ENCODE measurements at regions not wholly inside any gene's neighbourhood (a gene's known extent, or its start where the extent isn't known, plus 50 kb on each side); places are given as distances from the start of the nearest gene placed in this dataset.
"Not testable (repeated sequence)": the region's sequence is repeated elsewhere in the genome, so short reads cannot be mapped to it uniquely, and the experiment has no call there.

DNA sequence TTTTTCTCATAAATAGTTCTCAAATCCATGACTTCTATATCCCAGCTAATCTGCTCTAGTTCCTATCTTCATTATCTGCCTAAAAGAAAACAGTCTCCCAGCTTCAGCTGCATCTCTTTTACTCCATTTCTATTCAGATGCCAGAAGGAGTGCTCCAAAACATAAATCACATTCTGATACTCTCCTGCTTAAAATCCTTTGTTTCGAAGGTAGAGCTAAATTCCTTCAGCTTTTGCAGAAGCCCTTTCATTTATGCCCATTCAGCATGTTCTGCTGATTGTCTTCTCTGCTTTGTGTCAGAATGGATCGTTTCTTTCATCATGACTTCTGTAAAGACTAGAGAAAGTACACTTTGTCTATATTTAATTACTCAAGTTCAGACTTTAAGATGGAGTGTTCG is 440.1 kb upstream of the SMIM31 start:
- no peak for DNase-seq (ENCODE audit: low read depth)

DNA sequence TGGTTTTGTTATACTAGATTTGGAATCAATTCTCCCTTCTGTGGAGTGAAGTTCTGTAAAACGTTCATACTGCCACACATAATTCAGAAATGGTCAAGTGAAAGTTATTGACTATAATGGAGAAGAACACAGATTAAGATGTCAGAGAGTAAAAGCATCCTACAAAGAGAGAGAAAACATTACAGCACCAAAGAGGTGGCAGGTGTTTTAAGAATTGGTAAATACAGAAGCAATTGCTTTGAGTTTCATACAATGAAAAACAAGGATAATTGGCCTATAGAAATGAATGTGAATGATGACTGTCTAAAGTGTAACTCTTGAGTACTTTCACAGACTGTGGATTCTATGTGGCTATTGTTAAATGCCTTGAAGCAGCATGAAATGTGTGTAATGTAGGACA is 435.6 kb upstream of the SMIM31 start:
- DNase-seq (ENCODE audit: low read depth): no peak

DNA sequence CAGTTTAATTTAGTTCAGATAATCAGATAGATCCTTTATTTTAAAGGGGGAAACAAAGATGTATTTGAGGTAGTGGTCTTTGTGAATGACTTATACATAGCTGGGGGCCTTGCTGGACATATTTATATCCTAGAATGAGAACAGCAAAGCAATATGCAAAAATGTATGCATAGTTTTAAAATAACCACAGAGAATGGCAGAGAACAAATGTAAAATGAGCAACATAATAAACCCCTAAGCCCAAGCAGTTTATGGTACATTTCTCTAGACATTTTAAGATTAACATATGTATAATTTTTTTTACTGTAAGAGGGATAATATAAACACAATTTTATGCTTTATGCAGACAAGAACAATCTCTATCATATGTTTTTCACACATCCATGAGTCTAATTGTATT is 434.2 kb upstream of the SMIM31 start:
- DNase-seq (ENCODE audit: low read depth): no peak

DNA sequence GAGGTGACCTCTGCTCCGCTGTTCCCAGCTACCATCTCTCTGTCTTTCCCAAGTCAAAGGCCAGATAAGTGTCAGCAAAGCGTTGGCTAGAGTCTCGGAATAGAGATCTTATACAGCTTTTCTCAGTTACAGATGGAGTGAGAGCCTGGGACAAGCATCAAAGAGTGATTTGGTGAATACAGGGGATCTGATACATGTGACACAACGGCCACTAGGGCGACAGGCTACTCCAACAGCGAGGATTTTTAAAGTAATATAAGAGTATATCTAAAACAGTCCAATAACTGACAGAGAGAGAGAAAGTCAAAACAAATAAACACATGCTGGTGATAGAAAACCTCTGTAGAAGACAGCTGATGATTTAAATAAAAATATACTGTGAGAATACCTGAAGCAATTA is 433.1 kb upstream of the SMIM31 start:
- DNase-seq (ENCODE audit: low read depth): no peak

DNA sequence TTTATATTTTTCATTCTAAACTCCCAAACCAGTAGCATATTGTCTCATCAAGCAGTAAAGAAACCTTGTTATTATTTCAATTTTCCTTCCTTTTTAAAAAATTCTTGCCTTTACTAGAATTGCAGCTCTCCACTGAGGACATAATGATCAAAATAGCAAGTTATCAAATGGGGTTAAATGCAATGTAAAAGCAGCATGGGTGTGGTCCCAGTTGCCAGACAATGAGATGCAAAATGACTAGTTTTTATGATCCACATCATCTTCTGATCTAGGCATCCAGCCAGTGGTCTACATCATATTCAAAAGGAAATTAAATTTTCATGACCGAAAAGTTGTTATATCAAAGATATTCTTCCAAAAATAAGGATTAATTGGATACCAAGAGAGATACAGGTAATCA is 427.9 kb upstream of the SMIM31 start:
- DNase-seq (ENCODE audit: low read depth): no peak

DNA sequence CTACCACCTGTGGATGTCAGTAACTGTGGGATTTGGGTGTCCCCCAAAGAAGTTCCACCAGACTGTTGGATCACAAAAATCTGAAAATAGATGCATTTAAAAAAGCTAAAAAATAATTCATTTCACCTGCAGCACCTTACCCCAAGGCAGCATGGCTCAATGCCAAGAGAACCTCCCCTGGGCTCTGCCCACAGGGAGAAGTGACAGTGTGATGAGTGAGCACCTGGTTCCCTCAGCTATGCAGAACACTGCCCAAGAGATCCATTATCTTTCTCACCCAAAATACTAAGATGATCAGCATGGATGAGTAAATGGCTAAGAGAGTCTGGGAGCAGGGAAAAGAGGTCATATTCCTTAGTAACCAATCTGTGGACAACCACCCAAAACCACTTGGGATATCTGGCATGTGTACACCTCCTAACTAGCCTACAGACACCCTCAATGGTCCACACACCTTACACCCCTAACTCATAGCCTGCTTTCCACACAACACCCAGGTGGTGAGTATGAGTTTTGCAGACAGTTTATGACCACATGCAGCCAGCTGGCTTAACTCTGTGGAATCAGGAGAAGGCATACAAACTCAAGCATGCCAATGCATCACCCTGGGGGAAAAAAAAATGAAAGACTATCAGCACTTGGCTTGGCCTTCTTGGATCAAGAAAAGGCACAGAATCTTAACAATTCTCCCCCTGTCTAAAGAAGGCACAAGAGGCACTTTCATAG is 416.5 kb upstream of the SMIM31 start:
- no peak for DNase-seq (ENCODE audit: low read depth)

DNA sequence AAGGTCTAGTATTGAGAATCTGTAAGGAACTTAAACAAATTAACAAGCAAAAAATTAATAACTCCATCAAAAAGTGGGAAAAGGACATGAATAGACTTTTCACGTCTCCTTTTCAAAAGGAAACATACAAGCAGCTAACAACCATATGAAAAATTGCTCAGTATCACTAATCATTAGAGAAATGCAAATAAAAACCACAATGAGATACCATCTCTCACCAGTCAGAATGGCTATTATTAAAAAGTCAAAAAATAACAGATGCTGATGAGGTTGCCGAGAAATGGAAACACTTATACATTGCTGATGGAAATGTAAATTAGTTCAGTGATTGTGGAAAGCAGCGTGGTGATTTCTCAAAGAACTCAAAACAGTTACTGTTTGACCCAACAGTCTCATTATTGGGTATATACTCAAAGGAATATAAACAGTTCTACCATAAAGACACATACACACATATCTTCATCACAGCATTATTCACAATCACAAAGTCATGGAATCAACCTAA is 410.4 kb upstream of the SMIM31 start:
- no peak for DNase-seq (ENCODE audit: low read depth)

DNA sequence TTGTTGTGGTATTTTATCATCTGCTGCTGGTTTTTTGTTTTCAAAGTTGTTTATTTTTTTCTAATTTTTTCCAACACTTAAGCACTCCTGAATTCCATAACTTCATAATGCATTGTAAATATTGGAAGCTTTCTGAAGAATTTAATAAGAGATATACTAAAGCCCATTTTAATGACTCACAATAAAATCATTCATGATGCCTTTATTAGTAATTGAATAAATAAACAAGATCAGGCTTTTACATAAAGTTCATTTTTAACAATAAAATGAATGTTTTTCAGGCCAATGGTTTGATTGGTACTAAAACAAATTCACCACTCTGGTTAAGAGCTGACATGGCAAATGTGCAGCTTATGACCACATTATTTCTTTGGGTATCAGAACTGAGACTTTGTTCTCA is 408.2 kb upstream of the SMIM31 start:
- DNase-seq (ENCODE audit: low read depth): no peak

DNA sequence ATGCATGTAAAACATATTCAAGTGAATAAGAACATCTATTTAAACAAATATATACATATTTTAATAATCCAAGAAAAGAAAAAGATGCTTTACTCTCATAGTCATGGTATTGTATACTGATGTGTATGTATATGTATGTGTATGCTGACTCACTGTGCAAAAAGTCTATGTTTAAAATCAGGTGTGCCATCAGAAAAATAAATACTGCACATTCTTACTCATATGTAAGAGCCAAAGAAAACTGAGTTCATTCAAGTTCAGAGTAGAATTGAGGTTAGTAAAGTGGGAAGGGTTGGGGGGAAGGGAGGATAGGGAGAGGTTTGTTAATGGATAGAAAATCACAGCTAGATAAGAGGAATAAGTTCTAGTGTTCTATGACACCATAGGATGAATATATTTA is 403.9 kb upstream of the SMIM31 start:
- DNase-seq (ENCODE audit: low read depth): no peak

DNA sequence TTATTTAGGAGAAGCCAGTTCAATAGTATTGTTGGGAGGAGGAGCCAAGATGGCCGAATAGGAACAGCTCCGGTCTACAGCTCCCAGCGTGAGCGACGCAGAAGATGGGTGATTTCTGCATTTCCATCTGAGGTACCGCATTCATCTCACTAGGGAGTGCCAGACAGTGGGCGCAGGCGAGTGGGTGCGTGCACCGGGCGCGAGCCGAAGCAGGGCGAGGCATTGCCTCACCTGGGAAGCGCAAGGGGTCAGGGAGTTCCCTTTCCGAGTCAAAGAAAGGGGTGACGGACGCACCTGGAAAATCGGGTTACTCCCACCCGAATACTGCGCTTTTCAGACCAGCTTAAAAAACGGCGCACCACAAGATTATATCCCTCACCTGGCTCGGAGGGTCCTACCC is 403.2 kb upstream of the SMIM31 start:
- DNase-seq (ENCODE audit: low read depth): not testable (repeated sequence)

DNA sequence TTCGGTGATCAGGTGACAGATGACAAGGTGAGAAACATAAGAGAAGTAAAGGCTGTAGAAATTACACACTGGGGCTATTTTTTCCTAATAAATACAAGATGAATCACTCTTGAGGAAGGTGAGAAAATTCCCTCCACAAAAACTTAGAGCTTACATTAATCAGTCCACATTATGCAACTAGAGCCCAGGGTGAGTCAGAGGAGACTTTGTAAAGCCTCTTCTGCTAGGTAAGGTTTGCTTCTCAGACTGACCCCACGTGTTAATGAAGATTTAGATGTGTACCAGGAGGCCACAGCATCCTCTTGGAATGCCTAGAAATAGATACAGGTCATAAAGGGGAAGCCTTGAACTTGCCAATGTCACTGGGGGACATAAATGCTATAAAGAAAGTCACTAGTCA is 396.0 kb upstream of the SMIM31 start:
- DNase-seq (ENCODE audit: low read depth): no peak

DNA sequence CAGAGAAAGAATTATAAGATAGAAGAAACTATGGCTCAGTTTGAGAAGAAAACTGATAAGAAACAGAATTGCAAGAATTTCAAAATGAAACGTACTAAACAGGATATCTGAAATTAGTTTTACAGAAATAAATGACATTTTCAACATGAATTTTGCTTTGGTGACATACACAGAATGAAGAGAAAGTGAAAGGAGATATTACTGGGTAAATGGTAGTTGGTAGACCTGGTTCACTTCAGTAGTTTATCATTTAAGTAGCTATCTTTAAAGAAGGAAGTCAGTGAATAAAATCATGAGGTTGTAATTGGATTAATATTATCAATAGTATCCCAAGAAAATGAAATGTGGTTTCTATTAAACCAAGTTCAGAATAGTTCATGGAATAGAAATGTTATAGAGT is 395.5 kb upstream of the SMIM31 start:
- no peak for DNase-seq (ENCODE audit: low read depth)

DNA sequence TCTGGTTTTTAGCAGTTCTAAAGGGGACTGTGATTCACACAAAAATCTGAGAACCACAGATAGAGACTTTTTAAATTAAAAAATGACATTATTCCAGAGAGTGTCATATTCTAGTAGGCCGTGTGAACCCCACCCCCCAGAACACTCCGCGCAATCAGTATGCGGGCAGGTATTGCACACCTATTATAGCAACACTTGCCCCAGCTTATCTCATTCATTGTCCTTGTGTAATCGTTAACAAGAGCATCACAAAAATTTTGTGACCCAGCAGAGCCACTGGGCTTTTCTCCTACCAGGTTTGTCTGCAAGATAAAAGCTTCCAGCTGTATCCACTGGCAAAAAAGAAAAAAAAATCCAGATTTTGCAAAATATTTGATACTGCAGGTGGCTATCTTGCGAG is 394.1 kb upstream of the SMIM31 start:
- no peak for DNase-seq (ENCODE audit: low read depth)

DNA sequence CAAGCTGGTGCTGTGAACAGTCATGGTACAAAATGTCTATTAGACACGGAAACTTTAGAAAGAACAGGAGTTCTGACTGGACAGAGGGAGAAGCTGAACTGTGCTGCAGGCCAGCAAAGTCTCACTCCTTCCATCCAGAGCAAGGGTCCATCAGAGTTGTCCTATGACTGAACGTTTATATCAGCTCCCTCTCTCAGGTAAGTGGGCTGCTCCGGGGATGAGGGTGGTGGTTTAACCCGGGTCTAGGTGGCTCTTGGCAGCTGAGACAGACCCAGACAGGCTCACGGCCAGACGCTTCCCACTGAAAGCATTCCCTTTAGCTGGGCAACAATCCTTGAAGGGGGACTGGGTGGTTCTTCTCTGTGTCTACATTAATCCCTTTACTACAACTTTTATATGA is 385.0 kb upstream of the SMIM31 start:
- DNase-seq (ENCODE audit: low read depth): no peak

DNA sequence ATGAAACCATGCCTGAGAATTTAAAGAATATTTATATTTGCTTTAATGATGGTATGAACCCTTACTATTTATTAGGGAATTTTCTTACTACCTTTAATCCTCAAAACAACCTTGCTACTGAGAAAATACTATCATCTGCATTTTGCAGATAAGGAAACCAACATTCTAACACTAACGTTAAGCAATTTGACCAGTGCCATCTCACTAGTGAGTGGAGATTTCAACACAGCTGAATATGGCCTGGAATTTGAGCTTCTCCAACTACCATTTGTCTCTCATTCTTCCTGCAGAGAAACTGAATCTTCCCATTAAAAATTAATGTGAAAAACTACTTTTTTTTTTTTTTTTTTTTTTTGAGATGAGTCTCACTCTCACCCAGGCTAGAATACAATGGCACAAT is 380.9 kb upstream of the SMIM31 start:
- no peak for DNase-seq (ENCODE audit: low read depth)

DNA sequence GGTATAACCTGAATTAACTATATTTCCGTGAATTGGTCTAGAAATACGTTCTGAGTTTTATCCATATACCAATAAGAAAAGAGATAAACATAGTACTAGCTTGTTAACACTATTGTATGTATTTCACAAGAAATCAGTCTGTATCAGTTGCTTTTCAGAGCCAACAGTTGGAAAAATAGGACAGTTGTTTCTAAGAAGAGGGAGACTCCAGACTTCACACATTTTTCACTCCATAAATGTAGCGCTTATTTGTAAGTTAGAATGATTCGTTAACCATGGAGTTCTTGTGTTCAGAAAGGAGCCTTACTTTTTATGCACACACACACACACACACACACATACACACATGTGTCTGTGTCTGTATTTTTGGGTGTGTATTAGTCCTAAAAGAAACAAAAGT is 376.7 kb upstream of the SMIM31 start:
- no peak for DNase-seq (ENCODE audit: low read depth)

DNA sequence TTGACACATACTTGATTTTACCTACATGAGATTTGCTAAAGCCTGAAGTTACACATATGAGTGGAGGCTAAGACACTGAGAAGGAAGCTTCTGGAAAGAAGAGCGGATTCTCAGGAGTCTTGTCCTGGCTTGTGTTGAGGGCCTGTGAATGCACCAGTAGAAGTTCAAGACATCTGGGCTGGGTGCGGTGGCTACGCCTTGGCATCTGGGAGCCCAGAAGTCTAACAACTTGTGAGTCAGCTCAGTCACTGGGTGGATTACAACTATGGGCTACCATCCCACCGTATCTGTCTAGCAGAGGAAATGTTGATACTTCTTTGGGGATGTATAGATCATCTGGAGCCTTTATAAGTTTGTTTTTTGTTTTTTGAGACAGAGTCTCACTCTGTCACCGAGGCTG is 375.6 kb upstream of the SMIM31 start:
- DNase-seq (ENCODE audit: low read depth): no peak

DNA sequence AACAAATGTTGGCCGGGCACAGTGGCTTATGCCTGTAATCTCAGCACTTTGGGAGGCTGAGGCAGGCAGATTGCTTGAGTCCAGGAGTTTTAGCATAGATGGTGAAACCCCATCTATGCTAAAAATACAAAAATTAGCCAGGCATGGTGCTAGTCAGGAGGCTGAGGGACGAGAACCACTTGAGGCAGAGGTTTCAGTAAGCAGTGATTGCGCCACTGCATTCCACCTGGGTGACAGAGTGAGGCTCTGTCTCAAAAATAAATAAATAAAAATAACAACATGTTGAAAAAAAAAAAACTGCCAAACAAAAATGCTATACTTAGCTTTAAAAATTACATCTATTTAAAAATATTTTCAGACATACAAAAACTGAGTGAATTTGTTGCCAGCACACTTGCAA is 374.2 kb upstream of the SMIM31 start:
- DNase-seq (ENCODE audit: low read depth): no peak

DNA sequence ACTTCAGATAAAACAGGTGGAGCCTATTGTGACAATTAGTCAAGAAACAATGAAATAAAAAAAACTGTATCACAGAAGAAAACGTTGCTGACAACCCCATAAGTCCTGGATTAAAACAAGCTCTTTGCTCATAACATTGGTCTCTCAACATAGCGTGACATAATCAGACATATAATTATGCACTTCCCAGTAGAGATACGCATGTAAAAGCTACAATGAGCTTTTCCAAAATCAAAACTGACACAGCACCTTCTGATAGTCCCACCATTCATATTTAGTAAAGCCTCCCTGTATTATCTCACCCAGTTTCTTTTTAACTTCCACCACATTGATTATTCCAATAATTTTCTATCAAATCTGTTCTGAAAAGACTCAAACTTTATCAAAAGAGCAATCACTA is 372.1 kb upstream of the SMIM31 start:
- DNase-seq (ENCODE audit: low read depth): no peak

DNA sequence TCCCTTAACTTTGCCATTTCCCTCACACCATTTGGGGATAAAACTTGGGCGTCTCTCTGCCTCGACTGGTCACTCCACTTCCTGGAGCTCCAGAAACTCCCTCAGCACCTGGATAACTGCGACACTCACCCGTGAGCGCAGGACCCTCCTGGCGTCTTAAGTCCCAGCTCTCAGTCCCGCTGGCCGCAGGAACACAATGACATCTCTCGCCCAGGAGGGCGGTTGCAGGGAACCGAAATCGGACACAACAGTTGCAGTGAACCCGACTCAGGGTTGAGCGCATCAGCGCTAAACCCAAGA is 370.9 kb upstream of the SMIM31 start:
- DNase-seq (ENCODE audit: low read depth): no peak

DNA sequence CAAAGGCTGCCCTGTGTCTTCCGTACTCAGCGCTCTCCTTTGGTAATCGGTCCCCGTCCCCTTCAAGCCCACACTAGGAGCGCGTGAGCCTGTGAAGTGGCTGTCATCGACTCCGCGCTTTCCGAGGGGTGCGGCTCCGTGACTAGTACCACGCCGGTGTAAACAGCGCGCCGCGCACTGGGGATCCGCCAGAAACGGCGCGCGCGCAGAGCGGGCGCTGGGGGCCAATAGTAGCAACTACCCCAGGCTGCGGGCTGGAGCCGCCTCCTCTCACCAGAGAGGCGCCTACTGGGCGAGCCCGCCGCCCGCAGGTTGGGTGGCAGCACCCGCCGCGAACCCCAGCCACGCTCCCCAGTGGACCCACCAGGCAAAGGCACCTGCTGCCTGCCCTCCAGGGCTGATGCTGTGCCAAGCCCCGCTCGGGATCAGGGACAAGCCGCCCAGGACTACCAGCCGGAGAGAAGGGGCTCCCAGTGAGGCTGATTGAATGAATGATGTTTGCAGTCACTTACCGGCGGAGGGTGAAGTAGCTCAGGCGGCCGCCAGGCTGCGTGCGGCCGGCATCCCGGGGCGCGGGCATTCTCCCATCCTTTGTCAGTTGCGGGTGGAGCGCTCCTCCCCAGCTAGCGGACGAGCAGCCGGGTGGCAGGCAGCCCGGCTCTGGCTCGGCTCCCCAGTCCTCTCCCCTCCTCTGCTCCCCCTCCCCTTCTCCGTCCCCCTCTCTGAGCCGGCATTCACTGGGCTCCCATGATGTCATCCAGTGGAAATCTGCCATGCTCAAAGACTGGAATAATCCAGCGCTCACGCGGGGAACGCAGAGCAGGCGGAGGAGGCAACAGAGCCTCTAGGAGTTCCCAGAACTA is 370.3 kb upstream of the SMIM31 start:
- DNase-seq (ENCODE audit: low read depth): peak; percentile 78

DNA sequence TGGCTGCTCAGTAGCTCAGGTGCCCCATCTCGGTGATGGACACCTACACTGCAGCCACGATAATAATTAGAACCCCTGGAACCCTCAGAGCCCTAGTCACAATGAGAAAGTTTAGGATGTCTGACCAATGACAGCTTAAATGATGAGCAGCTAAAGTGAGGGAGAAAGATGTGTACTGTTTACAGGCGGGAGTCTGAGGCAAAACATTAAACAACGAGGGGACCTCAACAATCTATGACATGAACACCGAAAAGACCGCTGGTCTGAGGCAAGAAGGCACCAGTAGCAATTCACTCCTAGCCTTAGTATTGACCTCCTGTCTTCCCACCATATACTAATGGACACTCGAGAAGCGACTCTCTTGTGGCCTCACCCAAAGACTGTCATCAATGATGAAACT is 369.5 kb upstream of the SMIM31 start:
- no peak for DNase-seq (ENCODE audit: low read depth)

DNA sequence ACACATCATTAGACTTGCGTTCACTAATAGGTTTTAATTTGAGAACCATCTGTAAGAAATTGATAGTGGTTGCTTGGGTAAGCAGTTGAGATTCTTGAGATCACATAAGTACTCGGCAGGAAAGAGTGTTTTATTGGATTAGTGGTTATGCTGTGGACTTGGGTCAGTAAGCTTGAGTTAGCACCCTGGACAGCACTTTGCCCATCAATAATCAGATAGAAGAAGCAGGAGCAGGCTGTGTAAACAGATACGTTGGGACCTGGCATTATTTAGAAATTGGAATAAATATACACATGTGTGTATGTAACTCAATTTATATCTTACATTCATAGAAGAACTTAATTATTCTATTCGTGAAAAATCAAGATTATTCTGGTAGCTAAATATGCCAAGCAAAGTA is 357.5 kb upstream of the SMIM31 start:
- DNase-seq (ENCODE audit: low read depth): no peak

DNA sequence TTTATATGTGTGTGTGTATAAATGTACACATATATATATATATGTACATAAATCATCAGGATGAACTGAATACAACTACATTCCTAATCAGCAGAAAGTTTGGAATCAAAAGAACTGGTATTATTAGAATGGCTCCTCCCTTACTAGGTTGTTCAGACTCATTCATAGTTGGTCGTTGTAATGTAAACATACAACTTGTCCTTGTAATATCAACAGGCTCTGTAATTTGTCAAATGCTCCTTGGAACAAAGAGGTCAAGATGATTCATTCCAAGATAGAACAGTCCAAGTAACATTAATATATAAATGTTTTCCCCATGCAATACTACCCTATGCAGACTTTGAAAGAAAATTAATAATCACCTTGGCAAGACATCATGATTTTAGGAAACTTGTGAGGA is 351.4 kb upstream of the SMIM31 start:
- DNase-seq (ENCODE audit: low read depth): no peak
